Body of pancreas (tissue), 4 donors: ENCODE measurements at regions not wholly inside any gene's neighbourhood (a gene's known extent, or its start where the extent isn't known, plus 50 kb on each side); places are given as distances from the start of the nearest gene placed in this dataset.

Source experiments
- ATAC-seq: fragments of 150-250 bp; one replicate; pipeline ENCODE4 v1.9.1; 2016
- DNase-seq, 4 donors: peaks; one replicate each; pipeline ENCODE4 v3.0.0-alpha.2; 2019
- H3K27ac ChIP-seq, 4 donors: fragments of 200-600 bp; sonication (generic); 1 replicate in 3 of 4; 2 replicates in 1 of 4; pipeline versions ENCODE4 v1.5.1 to v1.6.1; 2016 to 2019; ENCODE audit warnings: mild to moderate bottlenecking in 1 of 4, mixed read lengths in 1 of 4, moderate library complexity in 1 of 4
- H3K27me3 ChIP-seq, 2 donors: fragments of 200-600 bp; sonication (generic); one replicate each; pipeline ENCODE4 v1.6.0; 2016; ENCODE audit warnings: mild to moderate bottlenecking in 1 of 2
- H3K36me3 ChIP-seq, 2 donors: fragments of 200-600 bp; sonication (generic); replicated peaks in 1 of 2; 2 replicates each; pipeline ENCODE4 v1.5.1; 2016; ENCODE audit warnings: low read depth in 2 of 2; ENCODE audit not compliant: insufficient read depth in 1 of 2
- H3K4me1 ChIP-seq: fragments of 200-600 bp; sonication (generic); one replicate; pipeline ENCODE4 v1.6.0; 2016
- H3K4me3 ChIP-seq, 2 donors: fragments of 200-600 bp; sonication (generic); 1 replicate in 1 of 2; 2 replicates in 1 of 2; pipeline ENCODE4 v1.5.1; 2016 to 2019
- H3K9me3 ChIP-seq, 3 donors: fragments of 200-600 bp; sonication (generic); 1 replicate in 2 of 3; 2 replicates in 1 of 3; pipeline ENCODE4 v1.5.1; 2016
- POLR2A ChIP-seq, 3 donors: fragments of 450-650 bp; IDR thresholded peaks; one replicate each; pipeline ENCODE4 v1.6.1; 2016; ENCODE audit warnings: antibody characterized with exemption in 3 of 3, mild to moderate bottlenecking in 2 of 3
- WGBS, 2 donors: methylation state at CpG; one replicate each; pipeline ENCODE4 v1.1.5; 2017; 5-methylcytosine and 5-hydroxymethylcytosine counted together
- intact Hi-C: fragments of 100-400 bp; cut with DNase I; formaldehyde crosslinking; loops from one replicate; pipeline ENCODE4 v1.15.1; 2023
- TF ChIP-seq, protein P1 (sequence below), 7 experiments: fragments of 450-650 bp in 4 of 7; fragments of 200-600 bp in 3 of 7; sonication (generic) in 3 of 7; IDR thresholded peaks; one replicate each; pipeline ENCODE4 v1.5.1; 2016 to 2019; ENCODE audit warnings: antibody characterized with exemption in 7 of 7

DNA sequence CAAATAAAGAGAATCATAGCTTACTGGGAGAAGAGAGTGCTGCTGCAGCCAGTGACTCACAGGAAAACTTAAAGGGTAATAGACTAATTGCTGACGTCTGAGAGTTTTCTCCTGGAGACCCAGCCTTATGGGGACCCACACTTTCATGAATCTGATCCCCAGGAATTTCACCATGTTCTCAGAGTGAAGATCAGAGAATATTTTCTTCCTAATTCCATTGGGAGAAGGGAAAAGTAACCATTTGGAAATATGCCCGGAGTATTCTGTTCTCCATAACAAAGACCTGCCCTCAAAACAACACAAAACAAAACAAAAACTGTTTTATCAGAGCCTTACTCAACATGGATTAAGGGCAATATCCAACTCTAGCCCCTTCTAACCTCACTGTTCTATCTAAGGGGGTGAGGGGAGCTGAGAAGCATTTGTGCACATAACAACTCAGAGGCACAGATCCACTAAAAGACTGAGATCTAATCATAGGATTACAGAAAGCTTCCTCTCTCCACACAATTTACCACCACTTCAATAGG is 168.2 kb upstream of the SSTR4 start:
- TF ChIP-seq, protein P1, sequence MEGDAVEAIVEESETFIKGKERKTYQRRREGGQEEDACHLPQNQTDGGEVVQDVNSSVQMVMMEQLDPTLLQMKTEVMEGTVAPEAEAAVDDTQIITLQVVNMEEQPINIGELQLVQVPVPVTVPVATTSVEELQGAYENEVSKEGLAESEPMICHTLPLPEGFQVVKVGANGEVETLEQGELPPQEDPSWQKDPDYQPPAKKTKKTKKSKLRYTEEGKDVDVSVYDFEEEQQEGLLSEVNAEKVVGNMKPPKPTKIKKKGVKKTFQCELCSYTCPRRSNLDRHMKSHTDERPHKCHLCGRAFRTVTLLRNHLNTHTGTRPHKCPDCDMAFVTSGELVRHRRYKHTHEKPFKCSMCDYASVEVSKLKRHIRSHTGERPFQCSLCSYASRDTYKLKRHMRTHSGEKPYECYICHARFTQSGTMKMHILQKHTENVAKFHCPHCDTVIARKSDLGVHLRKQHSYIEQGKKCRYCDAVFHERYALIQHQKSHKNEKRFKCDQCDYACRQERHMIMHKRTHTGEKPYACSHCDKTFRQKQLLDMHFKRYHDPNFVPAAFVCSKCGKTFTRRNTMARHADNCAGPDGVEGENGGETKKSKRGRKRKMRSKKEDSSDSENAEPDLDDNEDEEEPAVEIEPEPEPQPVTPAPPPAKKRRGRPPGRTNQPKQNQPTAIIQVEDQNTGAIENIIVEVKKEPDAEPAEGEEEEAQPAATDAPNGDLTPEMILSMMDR (IDR thresholded peaks at IDR 0.05) = no peak
- TF ChIP-seq POLR2A (IDR thresholded peaks at IDR 0.05) = no peak
- ATAC-seq (no peak), DNase-seq (no peak)
- H3K9me3 ChIP-seq = no peaks in the 10 kb centered on the region
- 34 to 51% methylated on average over 2 of the region's 2 CpGs for WGBS, 2 donors
- H3K27ac ChIP-seq = no peak overlapping the region
- no peak overlapping the region for H3K4me3 ChIP-seq
- no peaks in the 10 kb centered on the region for H3K27me3 ChIP-seq
- no peaks in the 10 kb centered on the region for H3K4me1 ChIP-seq
- intact Hi-C loops = no loop called here
- H3K36me3 ChIP-seq = no peaks in the 10 kb centered on the region

DNA sequence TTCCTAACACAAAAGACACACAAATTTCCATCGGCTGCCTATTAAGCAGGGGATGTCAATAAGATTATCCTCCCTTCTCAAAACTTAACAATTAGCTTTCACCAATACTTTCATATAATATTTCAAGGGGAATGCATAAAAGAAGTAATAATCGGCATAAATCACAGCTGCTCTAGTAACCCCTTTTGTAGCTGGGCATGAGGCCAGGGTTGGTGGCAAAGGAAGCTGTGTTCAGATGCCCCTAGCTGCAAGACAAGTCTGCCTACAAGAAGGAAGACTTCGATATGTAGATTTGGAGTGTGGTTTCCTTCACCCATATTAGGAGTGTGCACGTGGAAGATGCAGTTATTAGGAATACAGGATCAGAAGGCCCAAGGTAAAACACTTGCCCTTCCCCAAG is 156.9 kb upstream of the SSTR4 start:
- Histone ChIP-seq H3K27me3 (no peaks in the 10 kb centered on the region), H3K4me1 (no peaks in the 10 kb centered on the region), H3K4me3 (no peak overlapping the region), H3K9me3 (no peaks in the 10 kb centered on the region), H3K36me3 (no peaks in the 10 kb centered on the region), H3K27ac (no peak overlapping the region)
- no peak for DNase-seq
- intact Hi-C loops = no loop called here
- TF ChIP-seq, protein P1 (IDR thresholded peaks at IDR 0.05) = no peak
- TF ChIP-seq POLR2A (IDR thresholded peaks at IDR 0.05) = no peak
- no peak for ATAC-seq
- WGBS, 2 donors = 61 to 71% methylated on average over 4 of the region's 4 CpGs

DNA sequence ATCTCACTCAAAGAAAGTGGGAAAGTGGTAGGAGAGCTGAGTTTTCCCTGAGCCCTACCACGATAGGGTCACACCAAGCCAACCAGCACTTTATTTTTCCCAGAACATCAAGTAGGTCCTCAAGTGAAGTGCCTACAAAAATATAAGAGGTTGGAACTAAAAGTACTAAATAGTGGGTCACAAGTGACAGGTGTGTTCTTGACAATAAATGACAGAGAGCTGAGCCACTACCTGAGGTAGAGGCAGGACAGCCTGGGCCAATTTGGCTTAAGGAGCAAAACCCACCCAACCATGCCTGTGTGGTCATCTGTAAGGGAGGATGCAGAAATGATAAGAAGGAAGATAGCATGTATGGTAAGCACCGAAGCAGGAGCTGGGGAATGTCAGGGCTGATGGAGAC is 154.8 kb upstream of the SSTR4 start:
- intact Hi-C loops = no loop called here
- DNase-seq (no peak), ATAC-seq (no peak)
- 41 to 58% methylated on average over 2 of the region's 2 CpGs for WGBS, 2 donors
- Histone ChIP-seq H3K27ac (no peak overlapping the region), H3K27me3 (no peaks in the 10 kb centered on the region), H3K9me3 (no peaks in the 10 kb centered on the region), H3K4me1 (no peaks in the 10 kb centered on the region), H3K4me3 (no peak overlapping the region), H3K36me3 (no peaks in the 10 kb centered on the region)
- TF ChIP-seq, protein P1 (IDR thresholded peaks at IDR 0.05) = no peak
- no peak for TF ChIP-seq POLR2A (IDR thresholded peaks at IDR 0.05)

DNA sequence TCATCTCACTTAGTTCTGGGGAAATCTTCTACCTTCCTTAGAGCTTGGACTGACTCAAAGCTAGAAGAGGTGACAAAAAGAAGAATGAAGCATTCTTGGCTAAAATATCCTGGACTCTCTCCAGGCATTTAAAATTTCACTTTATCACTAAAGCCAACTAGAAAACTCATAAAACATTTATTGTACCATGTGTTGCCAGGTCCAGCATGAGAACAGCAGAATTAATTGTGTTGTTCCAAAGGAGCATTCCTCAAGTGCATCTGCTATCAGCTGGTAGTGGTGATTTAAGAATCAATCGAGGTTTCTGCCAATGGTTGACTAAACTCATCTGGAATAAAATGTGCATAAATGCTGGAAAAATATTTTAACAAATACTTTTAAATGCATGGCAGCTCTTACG is 147.3 kb upstream of the SSTR4 start:
- H3K4me1 ChIP-seq = no peaks in the 10 kb centered on the region

More for the DNA sequence above, 147.3 kb upstream of the SSTR4 start:
- no peak for TF ChIP-seq POLR2A (IDR thresholded peaks at IDR 0.05)
- TF ChIP-seq, protein P1 (IDR thresholded peaks at IDR 0.05) = no peak
- H3K4me3 ChIP-seq = no peak overlapping the region
- no peaks in the 10 kb centered on the region for H3K9me3 ChIP-seq
- H3K27ac ChIP-seq = no peak overlapping the region
- H3K36me3 ChIP-seq = no peaks in the 10 kb centered on the region
- ATAC-seq (no peak), DNase-seq (no peak)
- no peaks in the 10 kb centered on the region for H3K27me3 ChIP-seq
- WGBS, 2 donors = 17 to 19% methylated on average over 2 of the region's 2 CpGs
- intact Hi-C loops = no loop called here
